ENCODE measurements at regions not wholly inside any gene's neighbourhood (a gene's known extent, or its start where the extent isn't known, plus 50 kb on each side); places are given as distances from the start of the nearest gene placed in this dataset.
"Not testable (repeated sequence)": the region's sequence is repeated elsewhere in the genome, so short reads cannot be mapped to it uniquely, and the experiment has no call there.

DNA sequence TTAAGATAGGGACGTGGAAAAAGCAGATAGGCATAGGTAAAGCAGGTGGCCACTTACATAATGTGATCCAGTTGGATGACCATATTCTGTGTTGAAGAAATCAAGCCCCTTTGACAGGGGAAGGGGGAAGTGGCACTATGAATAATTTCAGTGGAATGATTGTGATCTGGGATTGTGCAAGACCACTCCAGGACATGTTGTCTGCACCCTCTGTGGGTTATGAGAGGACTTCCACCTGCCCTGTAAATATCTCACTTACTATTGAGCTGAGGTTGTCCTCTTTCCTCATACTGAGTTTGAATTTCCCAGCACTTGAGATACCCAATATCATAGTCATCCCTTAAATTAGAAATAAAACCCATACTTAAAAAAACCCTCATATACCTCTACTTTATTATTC, 220.7 kb downstream of the IRS1 start:
- no peak for DNase-seq

GRCh38 chr2:226578373-226578772, 221.2 kb downstream of the IRS1 start:
- DNase-seq: no peak

- DNase-seq: no peak
These were observed 223.7 kb downstream of the IRS1 start for GRCh38 chr2:226575928-226576327.

DNA sequence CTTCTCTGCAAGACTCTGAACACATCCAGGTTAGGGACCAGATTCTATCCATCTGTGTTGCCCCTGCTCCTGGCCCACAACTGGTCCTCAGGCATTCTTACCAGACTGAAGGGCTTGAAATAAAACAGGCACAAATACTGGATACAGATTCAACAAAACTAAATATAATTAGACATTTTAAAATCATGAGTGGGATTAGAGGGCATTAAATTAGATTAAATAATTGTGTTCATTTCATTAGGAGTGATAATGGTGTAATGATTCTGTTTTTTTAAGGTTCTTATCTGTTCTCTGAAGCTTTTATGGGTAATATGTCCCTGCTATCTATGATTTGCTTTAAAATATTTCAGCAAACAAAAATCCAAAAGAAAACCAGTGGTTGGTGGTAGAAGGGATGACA, 226.5 kb downstream of the IRS1 start:
- no peak for DNase-seq

GRCh38 chr2:226564667-226565066, 235.0 kb downstream of the IRS1 start:
- no peak for DNase-seq

- DNase-seq: no peak
These were observed 237.7 kb downstream of the IRS1 start for GRCh38 chr2:226561962-226562361.

GRCh38 chr2:226560325-226560724, 239.3 kb downstream of the IRS1 start:
- DNase-seq: no peak

- DNase-seq: no peak
These were observed 240.1 kb downstream of the IRS1 start for GRCh38 chr2:226559536-226559935.

- DNase-seq: no peak
These were observed 241.2 kb downstream of the IRS1 start for GRCh38 chr2:226558418-226558817.

DNA sequence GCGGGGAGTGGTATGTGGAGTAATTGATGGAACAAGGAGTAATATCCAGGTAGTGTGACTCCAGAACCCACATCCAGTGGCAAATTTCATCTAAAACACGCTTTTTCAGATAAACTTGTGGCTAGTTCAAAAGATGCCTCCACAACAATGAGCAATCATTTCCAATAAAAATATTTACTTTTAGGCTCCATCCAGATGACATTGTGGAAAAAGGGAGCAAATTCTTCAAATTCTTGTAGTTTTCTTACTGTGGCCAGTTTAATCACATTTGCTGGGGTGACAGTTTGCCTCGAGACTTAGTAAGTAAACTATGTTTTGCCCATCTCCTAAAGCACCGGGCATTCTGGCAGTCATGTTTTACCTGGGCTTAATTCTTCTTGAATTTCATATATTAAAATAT, 243.6 kb downstream of the IRS1 start:
- DNase-seq: peak; percentile 37

DNA sequence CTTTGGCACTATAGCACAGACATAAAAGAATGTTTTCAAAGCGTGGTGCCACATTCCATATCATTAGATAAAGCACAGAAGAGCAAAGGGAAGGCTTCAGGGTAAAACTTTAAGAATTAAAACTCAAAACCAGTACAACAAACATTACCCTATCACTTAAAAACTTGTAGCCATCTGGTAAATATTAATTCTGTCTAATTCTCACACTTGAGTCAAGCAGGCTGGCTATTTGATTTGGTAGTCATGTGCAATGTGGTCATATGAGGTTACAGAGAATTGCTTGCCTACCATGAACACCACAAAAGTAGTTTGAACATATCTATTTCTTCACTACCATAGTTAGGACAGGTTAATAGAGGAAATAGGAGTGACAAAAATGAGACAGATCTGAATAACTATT, 244.9 kb downstream of the IRS1 start:
- peak; percentile 56 for DNase-seq

DNA sequence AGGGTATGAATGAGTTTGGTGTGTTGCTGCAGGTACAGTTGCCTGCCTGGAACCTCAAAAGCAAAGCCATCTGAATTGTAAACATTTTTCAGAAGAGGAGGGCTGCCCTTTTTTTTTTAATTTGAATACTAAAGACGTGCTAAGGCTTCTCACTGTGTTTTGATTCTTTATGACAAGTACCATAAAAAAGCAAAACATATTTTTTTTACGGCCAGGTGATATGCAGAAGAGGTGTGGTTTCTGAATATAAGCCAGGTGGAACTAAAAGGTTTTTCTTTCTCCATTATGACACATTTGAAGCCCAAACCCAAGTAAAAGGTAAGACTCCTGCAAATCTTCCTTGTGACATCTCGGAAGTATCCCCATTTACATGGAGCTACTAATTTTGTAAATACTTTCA, 246.3 kb downstream of the IRS1 start:
- no peak for DNase-seq

GRCh38 chr2:226552571-226553285, 246.9 kb downstream of the IRS1 start:
- DNase-seq: no peak

GRCh38 chr2:226551522-226552250, 247.9 kb downstream of the IRS1 start:
- no peak for DNase-seq

DNA sequence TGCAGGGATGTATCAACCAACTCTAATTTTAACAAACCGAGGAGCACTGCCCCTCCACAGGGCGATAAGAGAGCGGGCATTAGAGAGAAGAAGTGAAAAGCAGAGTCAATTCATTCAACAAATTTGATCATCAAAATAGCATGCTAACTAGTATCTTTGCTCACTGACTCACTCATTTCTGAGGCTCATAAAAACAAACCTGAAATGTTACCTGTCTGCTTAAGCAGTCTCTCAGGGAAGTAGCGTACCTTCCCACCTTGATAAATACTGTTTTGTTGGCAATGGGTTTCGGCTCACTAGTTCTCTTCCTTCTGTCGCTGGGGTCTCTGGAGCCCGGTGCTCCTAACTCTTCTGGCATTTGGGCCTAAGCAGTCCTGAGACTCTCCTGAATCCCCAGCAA, 248.8 kb downstream of the IRS1 start:
- no peak for DNase-seq

DNA sequence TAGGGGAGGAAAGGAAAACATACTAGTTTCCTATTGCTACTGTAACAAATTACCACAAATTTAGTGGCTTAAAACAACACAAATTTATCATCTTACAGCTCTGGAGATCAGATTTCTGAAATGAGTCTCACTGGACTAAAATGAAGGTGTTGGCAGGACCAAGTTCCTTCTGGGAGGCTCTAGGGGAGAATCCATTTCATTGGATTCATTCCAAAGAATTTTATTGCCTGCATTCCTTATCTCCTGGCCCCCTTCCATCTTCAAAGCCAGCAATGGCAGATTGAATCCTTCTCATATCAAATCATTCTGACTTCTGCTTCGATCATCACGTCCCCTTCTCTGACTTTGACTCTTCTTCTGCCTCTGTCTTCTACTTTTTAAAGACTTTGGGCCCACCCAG, 250.9 kb downstream of the IRS1 start:
- peak; percentile 27 for DNase-seq

DNA sequence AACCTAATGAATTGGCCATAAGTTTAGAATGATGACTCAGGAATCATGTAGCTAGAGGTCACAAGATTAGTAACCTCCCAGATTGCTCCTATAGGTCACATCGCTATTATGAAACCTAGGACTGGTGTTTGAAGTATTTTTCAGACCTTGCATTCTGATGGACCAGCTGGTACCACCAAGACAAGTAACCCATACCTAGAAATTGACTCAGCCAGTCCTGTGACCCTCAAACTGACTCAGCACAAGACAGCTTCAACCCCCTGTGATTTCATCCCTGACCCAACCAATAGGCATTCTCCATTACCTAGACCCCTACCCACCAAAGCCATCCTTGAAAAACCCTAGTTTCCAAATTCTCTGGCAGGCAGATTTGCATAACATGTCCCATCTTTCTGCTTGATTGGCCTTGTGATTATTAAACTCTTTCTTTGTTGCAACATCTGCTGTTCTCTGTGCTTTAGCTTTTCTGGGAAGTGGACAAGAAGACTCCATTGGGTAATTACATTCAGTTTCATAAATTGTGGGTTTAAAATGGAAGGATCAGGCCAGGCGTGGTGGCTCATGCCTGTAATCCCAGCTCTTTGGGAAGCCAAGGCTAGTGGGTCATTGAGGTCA, 254.9 kb downstream of the IRS1 start:
- no peak for DNase-seq

DNA sequence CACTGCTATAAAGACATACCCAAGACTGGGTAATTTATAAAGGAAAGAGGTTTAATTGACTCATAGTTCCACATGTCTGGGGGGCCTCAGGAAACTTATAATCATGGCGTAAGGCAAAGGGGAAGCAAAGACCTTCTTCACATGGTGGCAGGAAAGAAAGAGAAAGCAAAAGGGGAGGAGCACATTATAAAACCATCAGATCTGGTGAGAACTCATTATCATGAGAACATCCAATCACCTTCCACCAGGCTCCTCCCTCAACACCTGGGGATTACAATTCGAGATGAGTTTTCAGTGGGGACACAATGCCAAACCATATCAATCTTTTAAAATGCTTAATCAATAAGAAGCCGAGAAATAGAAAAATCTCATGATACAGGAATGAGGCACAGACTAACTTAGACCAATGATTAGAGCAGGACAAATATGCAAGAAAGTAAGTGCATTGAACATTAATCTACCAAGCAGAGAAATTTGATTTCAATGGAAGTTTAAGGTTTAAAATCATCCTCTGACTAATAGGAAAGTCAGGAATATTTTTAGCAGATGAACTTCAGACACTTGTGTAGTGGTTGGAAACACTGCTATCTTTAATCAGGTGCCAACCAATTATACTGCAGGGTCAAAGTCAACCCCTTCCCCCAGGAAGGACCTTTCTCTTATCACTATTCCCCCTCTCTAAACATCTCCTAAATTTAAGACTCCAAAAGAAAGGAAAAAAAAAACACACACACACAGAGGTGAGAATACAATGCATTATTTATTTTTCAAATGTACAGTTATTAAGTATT, 259.2 kb downstream of the IRS1 start:
- DNase-seq: no peak

DNA sequence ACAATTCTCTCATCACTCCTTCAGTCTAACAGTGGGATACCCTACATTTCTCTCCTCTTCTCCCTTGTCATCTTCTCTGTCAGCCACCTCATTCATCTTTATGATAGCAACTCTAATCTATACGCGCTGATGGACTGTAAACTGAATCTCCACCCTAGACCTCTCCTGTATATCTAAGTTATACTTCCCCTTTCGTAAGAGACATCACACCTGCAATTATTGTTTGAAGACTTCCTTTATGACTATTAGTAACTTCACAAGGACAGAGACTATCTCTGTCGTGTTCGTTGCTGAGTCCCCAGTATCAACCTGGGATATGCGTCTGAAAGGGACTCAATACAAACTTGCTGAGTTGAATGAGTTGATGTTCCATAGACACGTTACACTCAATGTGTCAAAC, 263.2 kb downstream of the IRS1 start:
- no peak for DNase-seq

- DNase-seq: not testable (repeated sequence)
These were observed 266.6 kb downstream of the IRS1 start for GRCh38 chr2:226532976-226533375.

- DNase-seq: no peak
These were observed 268.4 kb downstream of the IRS1 start for GRCh38 chr2:226531061-226531810.

DNA sequence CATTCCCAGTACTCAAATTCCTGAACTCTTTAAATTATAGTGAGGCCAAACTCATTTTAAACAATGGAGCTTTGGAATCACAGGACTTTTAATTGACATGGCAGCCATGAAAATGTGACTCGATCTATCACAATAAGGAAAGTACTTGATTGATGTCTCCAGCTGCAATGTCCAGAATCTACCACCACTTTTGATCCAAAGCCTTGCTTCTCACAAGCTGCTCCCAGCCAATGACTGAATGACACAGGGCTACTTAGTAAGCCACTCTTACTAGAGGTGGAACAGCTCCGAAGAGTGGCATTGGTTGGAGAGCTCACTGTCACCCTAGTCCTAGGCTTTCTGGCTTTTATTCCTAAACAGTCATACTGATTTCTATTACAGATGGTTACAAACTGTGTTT, 270.1 kb downstream of the IRS1 start:
- DNase-seq: no peak
